ENCODE measurements at regions not wholly inside any gene's neighbourhood (a gene's known extent, or its start where the extent isn't known, plus 50 kb on each side); places are given as distances from the start of the nearest gene placed in this dataset.

- no peak overlapping the region for H3K4me2 ChIP-seq (ENCODE audit: low read depth, low read length)
- H4K8ac ChIP-seq (ENCODE audit: low read depth in 2 of 2, low read length in 2 of 2): no peak overlapping the region
- no peaks in the 10 kb centered on the region for H3K79me1 ChIP-seq (ENCODE audit: low read depth in 1 of 2, low read length in 2 of 2)
- H3K56ac ChIP-seq (ENCODE audit: extremely low read depth, insufficient read depth, low read length): no peak overlapping the region
- H2AFZ ChIP-seq (replicated peaks; ENCODE audit: low read length, poor library complexity): no peak overlapping the region
- H3K18ac ChIP-seq (ENCODE audit: low read depth, low read length): no peak overlapping the region
- no TSS peak for BruUV-seq (replicated peaks)
- H2BK5ac ChIP-seq (ENCODE audit: low read depth, low read length, poor library complexity, severe bottlenecking): no peak overlapping the region
- H4K5ac ChIP-seq (ENCODE audit: low read depth, low read length): no peak overlapping the region
- no peak overlapping the region for H3K27ac ChIP-seq (ENCODE audit: insufficient read depth, low read length)
- H3K9me3 ChIP-seq (ENCODE audit: control insufficient read depth, insufficient read depth, low read length): peaks cover 8% of the 10 kb centered on the region; the same call in 1 of the 2 replicates
- no peak for ATAC-seq (ENCODE audit: low read depth)
- H3K36me3 ChIP-seq (ENCODE audit: control insufficient read depth, insufficient read depth, low read length): no peaks in the 10 kb centered on the region
- in situ Hi-C loops (cut with MboI; ENCODE audit: low sequenced_read_pairs) (no loop called here), dilution Hi-C loops (cut with HindIII; ENCODE audit: low sequenced_read_pairs, unreplicated experiment) (no loop called here), intact Hi-C loops (cut with micrococcal nuclease) (no loop called here)
- H3K23ac ChIP-seq (ENCODE audit: low read depth, low read length): no peak overlapping the region
- H2BK15ac ChIP-seq (ENCODE audit: low read depth, low read length): no peak overlapping the region
- CTCF ChIA-PET: no interaction called here
- H3K14ac ChIP-seq (replicated peaks; ENCODE audit: low read depth, low read length): no peak overlapping the region
- no peak for TF ChIP-seq CEBPB (IDR thresholded peaks at IDR 0.05; ENCODE audit: low read depth, low read length)
- H2BK120ac ChIP-seq (ENCODE audit: low read depth, low read length): no peak overlapping the region
- H3K4me1 ChIP-seq (ENCODE audit: control insufficient read depth, insufficient read depth, low read length): no peaks in the 10 kb centered on the region
- H3K9me1 ChIP-seq (ENCODE audit: insufficient read depth, low read length): no peaks in the 10 kb centered on the region
- H4K91ac ChIP-seq (ENCODE audit: insufficient read depth, low read depth, low read length): no peak overlapping the region
- no peaks in the 10 kb centered on the region for H4K20me1 ChIP-seq (ENCODE audit: insufficient read depth, low read length)
- POLR2A ChIA-PET (ENCODE audit: unreplicated experiment): no interaction called here
- H3K9ac ChIP-seq (ENCODE audit: low read depth, low read length): no peak overlapping the region
- no peak overlapping the region for H3K4me3 ChIP-seq (ENCODE audit: insufficient read depth, low read depth, low read length)
- H3K4ac ChIP-seq (ENCODE audit: low read depth, low read length): no peak overlapping the region
- DNase-seq: no peak
- no peaks in the 10 kb centered on the region for H3K27me3 ChIP-seq (ENCODE audit: control insufficient read depth, insufficient read depth, low read length)
- no peak overlapping the region for H2AK5ac ChIP-seq (ENCODE audit: low read depth, low read length)
- H2BK20ac ChIP-seq (ENCODE audit: low read depth, low read length): no peak overlapping the region
- no peak overlapping the region for H2AK9ac ChIP-seq (replicated peaks; ENCODE audit: low read depth, low read length, poor library complexity)
- WGBS, 2 experiments (ENCODE audit: extremely low coverage in 2 of 2, insufficient read length in 1 of 2): 63% methylated on average over 3 of the region's 7 CpGs; no CpG with 5 or more reads in 1 of the 2 experiments
Measured at GRCh38 chrX:5397409-5397808, 831.3 kb downstream of the NLGN4X start.

All from IMR-90 (cell line).